ENCODE measurements at regions not wholly inside any gene's neighbourhood (a gene's known extent, or its start where the extent isn't known, plus 50 kb on each side); places are given as distances from the start of the nearest gene placed in this dataset.

- Histone ChIP-seq H2AK9ac (replicated peaks; ENCODE audit: low read depth, low read length, poor library complexity) (no peak overlapping the region), H3K4me3 (ENCODE audit: insufficient read depth, low read depth, low read length) (no peak overlapping the region), H3K27me3 (ENCODE audit: control insufficient read depth, insufficient read depth, low read length) (no peaks in the 10 kb centered on the region), H3K4me2 (ENCODE audit: low read depth, low read length) (no peak overlapping the region), H2BK15ac (ENCODE audit: low read depth, low read length) (no peak overlapping the region), H3K9ac (ENCODE audit: low read depth, low read length) (no peak overlapping the region), H4K8ac (ENCODE audit: low read depth in 2 of 2, low read length in 2 of 2) (no peak overlapping the region), H3K23ac (ENCODE audit: low read depth, low read length) (no peak overlapping the region), H4K5ac (ENCODE audit: low read depth, low read length) (no peak overlapping the region), H4K20me1 (ENCODE audit: insufficient read depth, low read length) (no peaks in the 10 kb centered on the region), H3K4me1 (ENCODE audit: control insufficient read depth, insufficient read depth, low read length) (no peaks in the 10 kb centered on the region), H3K27ac (ENCODE audit: insufficient read depth, low read length) (no peak overlapping the region), H2BK5ac (ENCODE audit: low read depth, low read length, poor library complexity, severe bottlenecking) (no peak overlapping the region), H3K18ac (ENCODE audit: low read depth, low read length) (no peak overlapping the region), H3K79me1 (ENCODE audit: low read depth in 1 of 2, low read length in 2 of 2) (no peaks in the 10 kb centered on the region), H2BK20ac (ENCODE audit: low read depth, low read length) (no peak overlapping the region), H3K4ac (ENCODE audit: low read depth, low read length) (no peak overlapping the region), H2AFZ (replicated peaks; ENCODE audit: low read length, poor library complexity) (no peak overlapping the region), H2AK5ac (ENCODE audit: low read depth, low read length) (no peak overlapping the region), H4K91ac (ENCODE audit: insufficient read depth, low read depth, low read length) (no peak overlapping the region), H3K14ac (replicated peaks; ENCODE audit: low read depth, low read length) (no peak overlapping the region), H3K36me3 (ENCODE audit: control insufficient read depth, insufficient read depth, low read length) (no peaks in the 10 kb centered on the region), H3K9me3 (ENCODE audit: control insufficient read depth, insufficient read depth, low read length) (peaks cover 16% of the 10 kb centered on the region), H3K56ac (ENCODE audit: extremely low read depth, insufficient read depth, low read length) (no peak overlapping the region), H2BK120ac (ENCODE audit: low read depth, low read length) (no peak overlapping the region), H3K9me1 (ENCODE audit: insufficient read depth, low read length) (no peaks in the 10 kb centered on the region)
- WGBS, 2 experiments (ENCODE audit: extremely low coverage in 2 of 2, insufficient read length in 1 of 2): no CpG with 5 or more reads among the region's 2 CpGs
- intact Hi-C loops (cut with micrococcal nuclease) (no loop called here), dilution Hi-C loops (cut with HindIII; ENCODE audit: low sequenced_read_pairs, unreplicated experiment) (no loop called here), in situ Hi-C loops (cut with MboI; ENCODE audit: low sequenced_read_pairs) (no loop called here)
- POLR2A ChIA-PET (ENCODE audit: unreplicated experiment): no interaction called here
- TF ChIP-seq CEBPB (IDR thresholded peaks at IDR 0.05; ENCODE audit: low read depth, low read length) (no peak), POLR2A (IDR thresholded peaks at IDR 0.05; ENCODE audit: low read depth, low read length) (no peak), BHLHE40 (IDR thresholded peaks at IDR 0.05; ENCODE audit: low read depth, low read length) (no peak), SMC3 (IDR thresholded peaks at IDR 0.05; ENCODE audit: low read depth, low read length) (no peak), MXI1 (IDR thresholded peaks at IDR 0.05; ENCODE audit: borderline replicate concordance, low read depth, low read length) (no peak), FOS (IDR thresholded peaks at IDR 0.05; ENCODE audit: low read depth, low read length) (no peak), MAFK (IDR thresholded peaks at IDR 0.05; ENCODE audit: low read depth, low read length) (no peak)
- ATAC-seq (ENCODE audit: low read depth) (no peak), DNase-seq (no peak)
- BruUV-seq (replicated peaks): no TSS peak
- CTCF ChIA-PET: no interaction called here
Observed at GRCh38 chr12:58678753-58679152, 241.6 kb downstream of the LRIG3 start.
